GM18498 (cell line): ENCODE measurements at regions not wholly inside any gene's neighbourhood (a gene's known extent, or its start where the extent isn't known, plus 50 kb on each side); places are given as distances from the start of the nearest gene placed in this dataset.

Experiments
- ATAC-seq: cut with Tn5 transposase; IDR thresholded peaks from one replicate; pipeline ENCODE4 v1.9.1; 2021; ENCODE audit warnings: mild to moderate bottlenecking, moderate library complexity; ENCODE audit not compliant: unreplicated experiment

GRCh38 chr20:21901470-21902275 lies 196.2 kb downstream of the PAX1 start:
- no peak for ATAC-seq

DNA sequence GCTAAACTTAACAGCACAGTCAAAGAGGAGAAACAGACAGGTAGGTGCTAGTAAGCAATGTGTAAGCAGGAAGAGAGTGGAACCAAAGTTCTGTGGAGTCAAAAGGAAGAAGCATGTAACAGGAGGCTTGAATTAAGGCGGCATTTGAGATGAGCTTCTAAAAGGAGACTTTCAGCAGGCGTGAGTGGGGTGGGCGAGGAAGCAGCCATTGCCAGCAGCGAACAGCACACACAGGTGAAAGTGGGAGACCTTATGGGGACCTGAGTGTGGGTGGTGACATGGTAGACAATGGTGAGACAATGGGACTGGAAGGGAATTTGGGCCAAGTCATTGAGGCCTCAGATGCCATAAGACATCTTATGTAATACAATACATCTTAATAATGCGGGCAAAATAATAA lies 195.0 kb downstream of the PAX1 start:
- no peak for ATAC-seq

- ATAC-seq = no peak
Measured at GRCh38 chr20:21874921-21875320, 169.5 kb downstream of the PAX1 start.

GRCh38 chr20:21874127-21874526 lies 168.7 kb downstream of the PAX1 start:
- ATAC-seq = no peak

- ATAC-seq = no peak
Measured at GRCh38 chr20:21873291-21873690, 167.8 kb downstream of the PAX1 start.

GRCh38 chr20:21867811-21868210 lies 162.3 kb downstream of the PAX1 start:
- ATAC-seq = no peak

DNA sequence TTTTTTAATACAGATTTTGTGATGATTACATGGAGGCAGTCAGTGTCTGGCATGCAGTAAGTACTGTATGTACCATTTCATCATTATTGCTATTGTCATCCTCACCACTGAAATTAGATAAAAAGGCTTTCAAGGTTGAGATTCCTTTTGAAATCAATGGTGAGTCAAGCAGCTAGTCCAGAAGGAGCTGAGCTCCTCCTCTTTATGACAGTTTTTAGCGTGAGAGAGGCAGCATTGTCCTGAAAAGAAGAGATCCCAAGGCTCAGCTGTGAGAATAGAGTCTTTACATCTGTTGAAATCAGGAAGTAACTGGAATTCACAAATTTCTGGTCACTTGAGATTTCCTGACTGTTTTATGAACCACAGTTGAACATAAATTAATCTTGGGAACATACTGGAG lies 161.9 kb downstream of the PAX1 start:
- no peak for ATAC-seq

- no peak for ATAC-seq
Measured at GRCh38 chr20:21862956-21863355, 157.5 kb downstream of the PAX1 start.

DNA sequence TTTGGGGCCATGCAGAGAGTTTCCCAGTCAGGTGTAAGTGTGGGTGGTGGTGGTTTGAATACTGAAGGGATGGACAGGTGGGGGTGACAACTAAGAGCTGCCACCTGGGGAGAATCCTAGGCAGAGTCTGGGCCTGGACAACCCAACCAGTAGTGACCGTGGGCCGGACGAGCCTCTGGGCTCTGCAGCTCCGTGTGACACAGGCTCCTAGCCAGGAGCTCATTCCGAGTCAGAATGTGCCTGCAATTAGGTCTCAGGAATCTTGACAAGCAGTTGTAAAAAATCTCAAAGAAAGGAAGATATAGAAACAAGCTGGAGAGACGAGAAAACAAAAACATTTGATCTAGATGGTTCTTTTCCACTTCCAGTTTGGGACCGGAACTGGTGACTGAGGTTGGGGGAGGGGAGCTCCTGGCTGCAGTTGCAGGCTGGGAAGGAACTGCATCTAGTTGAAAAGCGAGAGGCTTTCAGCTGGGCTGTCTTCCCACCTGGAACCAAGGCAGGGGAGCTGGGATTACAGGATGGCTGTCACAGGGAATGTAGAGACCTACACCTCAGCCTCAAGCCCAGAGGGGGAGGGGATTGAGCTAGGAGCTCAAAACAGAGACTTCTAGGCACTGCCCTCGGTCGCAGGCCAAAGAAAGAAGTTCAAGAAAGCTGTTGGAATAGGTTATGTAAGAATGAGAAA lies 156.9 kb downstream of the PAX1 start:
- ATAC-seq = no peak

DNA sequence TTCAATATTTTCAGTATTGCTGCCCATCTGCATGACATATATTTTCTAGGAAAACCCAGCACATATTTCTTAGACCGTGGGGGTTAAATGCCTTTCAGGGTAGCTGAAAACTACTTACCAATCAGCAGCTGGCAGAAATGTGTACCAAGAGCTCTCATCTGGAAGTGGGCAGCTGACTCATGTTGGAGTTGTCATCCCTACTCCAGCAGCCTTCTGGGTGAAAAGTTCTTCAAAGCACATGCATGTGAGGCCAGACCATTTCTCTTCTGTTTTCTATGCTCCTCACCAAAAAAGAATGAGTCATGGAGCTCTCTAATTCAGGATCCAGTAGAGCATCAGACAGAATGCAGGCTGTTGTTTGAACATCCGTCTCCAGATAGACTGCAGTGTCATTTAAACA lies 135.5 kb downstream of the PAX1 start:
- ATAC-seq = no peak

GRCh38 chr20:21839982-21840381 lies 134.5 kb downstream of the PAX1 start:
- no peak for ATAC-seq

GRCh38 chr20:21836346-21836745 lies 130.9 kb downstream of the PAX1 start:
- ATAC-seq = no peak

DNA sequence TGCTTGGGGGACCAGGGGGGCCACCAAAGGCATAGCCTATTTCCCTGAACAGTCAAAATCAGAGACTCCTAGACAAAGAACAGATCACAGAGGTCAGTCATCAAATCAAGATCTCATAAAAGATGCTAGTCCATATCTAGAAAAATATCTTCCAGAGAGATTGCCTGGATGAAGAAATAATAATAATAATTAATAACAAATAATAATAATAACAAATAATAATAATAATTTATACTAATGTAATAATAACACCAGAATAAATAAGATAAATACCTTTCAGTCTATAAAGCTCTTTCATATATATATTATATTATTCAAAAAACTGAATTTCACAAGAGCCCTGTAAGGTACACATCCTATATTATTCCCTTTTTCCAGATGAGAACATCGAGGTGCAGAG lies 129.6 kb downstream of the PAX1 start:
- ATAC-seq = no peak

DNA sequence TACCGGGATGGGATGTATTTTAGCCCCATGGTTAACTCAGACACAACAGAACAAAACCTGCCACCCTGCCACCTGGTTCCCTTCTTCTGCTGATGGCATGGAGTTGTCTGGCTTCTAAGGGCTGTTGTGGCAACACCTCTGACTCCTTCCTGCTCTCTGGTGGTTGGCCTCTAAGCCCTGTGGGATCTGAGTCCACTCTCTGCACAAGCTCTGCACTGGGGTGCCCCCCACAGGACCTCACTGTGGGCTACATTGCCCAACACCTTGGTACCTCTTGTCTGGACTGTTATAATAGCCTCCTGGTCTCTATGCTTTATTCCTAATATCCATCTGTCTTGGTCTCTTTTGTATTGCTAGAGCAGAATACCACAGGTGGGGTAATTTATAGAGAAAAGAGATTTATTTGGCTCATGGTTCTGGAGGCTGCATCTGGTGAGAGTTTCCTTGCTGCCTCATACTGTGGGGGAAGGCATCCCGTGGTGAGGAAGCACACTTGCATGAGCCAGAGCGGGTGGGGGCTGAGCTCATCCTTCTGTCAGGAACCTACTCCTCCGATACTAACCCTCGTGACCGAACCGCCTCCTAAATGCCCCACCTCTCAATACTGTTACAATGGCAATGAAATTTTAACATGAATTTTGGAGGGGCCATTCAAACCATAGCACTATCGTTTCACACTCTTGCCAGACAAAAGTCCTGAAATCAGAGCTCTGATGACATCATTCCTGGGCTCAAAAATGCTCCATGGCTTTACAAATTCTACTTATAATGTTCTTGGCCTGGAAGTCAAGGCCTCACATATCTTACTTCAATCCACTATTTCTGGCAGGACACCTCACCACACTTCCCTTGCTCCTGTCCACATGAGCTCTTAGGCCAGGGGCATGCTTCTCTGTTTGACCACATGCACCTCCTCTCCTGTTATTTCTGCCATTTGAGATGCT lies 127.2 kb downstream of the PAX1 start:
- ATAC-seq = no peak

DNA sequence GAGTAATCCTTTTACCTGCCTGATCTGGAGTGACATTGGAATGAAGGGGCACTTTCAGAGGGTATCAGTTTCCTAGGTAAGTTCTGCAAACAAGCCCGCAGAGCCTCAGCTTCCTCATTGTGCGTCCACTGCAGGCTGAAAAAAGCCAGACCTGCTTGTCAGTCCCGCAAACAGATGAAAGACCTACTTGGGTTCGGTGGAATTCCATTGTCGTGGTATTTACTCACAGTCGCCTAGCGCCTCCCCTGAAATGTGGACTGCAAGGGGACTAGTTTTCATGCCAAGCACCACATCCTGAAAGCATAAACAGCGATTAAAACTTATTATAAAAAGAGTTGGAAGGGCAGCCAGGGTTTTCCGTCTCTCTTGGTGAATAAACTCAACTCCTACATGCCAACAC lies 121.5 kb downstream of the PAX1 start:
- no peak for ATAC-seq

DNA sequence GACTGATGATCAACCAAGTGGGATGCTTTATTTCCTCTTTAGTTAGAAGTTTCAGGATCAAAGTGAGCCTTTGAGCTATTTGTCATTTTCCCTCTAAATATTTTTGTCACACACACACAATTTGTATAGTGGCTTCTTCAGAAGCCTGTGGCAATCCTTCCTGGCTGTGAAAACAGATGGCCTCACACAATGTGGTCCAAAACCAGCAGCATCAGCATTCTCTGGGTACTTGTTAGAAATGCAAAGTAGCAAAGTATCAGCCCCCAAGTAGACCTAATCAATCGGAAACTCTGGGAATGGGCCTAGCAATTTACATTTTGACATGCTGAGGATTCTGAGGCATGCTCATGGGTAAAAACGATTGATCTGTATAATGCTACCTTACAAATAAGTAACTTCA lies 115.9 kb downstream of the PAX1 start:
- ATAC-seq = no peak

GRCh38 chr20:21820688-21821087 lies 115.2 kb downstream of the PAX1 start:
- no peak for ATAC-seq

DNA sequence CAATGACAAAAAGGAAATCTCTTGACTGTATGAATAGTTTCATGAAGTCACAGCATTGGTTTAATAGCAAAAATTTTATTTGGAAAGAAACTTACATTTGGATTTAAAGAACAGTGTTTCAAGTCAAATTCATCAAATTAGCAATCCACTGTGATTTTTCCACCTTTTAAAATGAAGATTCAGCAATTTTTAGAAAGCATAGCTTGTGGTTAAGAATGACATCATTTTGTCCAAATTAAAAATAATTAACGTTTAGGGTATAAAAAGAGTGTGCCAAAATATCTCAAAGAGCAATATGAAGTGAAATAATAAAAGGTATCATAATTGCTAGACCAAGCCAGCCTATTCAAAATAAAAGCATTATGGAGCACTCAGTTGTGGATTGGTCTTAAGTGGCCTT lies 114.6 kb downstream of the PAX1 start:
- no peak for ATAC-seq

DNA sequence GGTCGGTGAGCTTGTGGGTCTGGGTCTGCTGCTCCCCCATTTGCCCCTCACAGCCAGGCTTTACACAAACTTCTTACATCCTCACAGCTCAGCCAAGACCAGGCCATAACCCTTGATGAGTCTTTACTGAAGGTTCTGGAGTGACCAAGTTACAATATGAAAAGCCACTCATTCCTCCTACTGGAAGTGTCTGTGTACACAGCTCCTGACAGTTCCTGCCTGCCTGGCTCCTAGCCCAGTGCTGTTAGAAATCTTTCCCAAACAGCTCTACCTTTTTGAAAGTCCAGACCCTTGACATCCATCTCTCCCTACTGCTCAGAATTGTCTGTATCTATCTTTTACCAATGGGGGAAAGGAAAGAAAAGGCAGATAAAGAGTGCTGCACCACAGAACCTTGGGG lies 106.9 kb downstream of the PAX1 start:
- ATAC-seq = no peak

DNA sequence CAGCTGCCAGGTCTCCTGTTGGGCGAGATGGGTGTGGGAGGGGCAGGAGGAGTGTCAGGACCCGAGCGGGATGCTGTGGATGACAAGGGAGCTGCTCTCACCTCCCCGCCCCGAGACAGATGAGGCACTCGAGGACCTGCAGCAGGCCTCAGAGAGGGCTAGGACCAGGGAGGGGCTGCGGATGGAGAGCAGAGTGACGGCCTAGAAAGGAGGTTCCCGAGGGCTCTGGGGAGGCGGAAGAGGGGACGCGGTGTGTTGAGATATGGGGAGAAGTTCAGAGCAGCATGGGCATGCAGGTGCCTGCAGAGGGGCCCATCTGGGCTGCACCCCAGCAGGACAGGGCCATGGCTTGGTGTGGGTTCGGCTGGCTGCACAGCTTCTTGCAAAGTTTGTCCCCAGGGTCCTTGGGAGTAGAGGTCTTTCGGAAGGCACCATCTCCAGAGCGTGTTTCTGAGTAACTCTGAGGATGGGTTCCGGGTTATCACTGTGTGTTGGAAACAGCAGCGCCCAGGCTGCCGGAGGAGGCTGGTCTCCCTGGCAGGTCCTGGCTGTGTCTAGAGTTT lies 104.6 kb downstream of the PAX1 start:
- no peak for ATAC-seq
